GM20000 (cell line): ENCODE measurements at regions not wholly inside any gene's neighbourhood (a gene's known extent, or its start where the extent isn't known, plus 50 kb on each side); places are given as distances from the start of the nearest gene placed in this dataset.
"Not testable (repeated sequence)": the region's sequence is repeated elsewhere in the genome, so short reads cannot be mapped to it uniquely, and the experiment has no call there.

Source experiments
- DNase-seq: peaks from one replicate; pipeline ENCODE4 v3.0.0; 2012; ENCODE audit warnings: low spot score
- TF ChIP-seq, protein P1 (sequence below): IDR thresholded peaks from 2 replicates; pipeline ENCODE4 v1.5.1; 2012; ENCODE audit warnings: mild to moderate bottlenecking, control low read depth; ENCODE audit errors: extremely low read depth, missing control alignments

DNA sequence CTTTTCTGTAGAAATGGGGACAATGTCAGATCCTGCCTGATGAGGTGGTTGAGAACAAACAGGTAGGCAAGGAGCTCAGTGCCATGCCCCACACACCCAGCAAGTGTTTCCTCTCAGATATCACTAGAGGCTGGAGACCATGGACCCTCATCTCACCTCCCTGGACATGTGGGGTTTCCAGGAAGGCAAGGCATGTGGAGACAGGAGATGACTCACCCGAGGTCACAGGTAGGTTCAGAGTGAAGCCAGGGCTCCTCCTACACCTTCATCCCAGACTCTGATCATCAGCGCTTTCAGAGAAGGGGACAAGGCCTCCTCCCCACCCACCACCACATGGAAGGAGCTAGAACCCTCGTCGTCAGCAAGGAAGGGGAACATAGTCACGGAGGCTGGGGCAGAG, 69.2 kb downstream of the MATN1 start:
- DNase-seq: no peak
- TF ChIP-seq, protein P1, sequence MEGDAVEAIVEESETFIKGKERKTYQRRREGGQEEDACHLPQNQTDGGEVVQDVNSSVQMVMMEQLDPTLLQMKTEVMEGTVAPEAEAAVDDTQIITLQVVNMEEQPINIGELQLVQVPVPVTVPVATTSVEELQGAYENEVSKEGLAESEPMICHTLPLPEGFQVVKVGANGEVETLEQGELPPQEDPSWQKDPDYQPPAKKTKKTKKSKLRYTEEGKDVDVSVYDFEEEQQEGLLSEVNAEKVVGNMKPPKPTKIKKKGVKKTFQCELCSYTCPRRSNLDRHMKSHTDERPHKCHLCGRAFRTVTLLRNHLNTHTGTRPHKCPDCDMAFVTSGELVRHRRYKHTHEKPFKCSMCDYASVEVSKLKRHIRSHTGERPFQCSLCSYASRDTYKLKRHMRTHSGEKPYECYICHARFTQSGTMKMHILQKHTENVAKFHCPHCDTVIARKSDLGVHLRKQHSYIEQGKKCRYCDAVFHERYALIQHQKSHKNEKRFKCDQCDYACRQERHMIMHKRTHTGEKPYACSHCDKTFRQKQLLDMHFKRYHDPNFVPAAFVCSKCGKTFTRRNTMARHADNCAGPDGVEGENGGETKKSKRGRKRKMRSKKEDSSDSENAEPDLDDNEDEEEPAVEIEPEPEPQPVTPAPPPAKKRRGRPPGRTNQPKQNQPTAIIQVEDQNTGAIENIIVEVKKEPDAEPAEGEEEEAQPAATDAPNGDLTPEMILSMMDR: no peak

DNA sequence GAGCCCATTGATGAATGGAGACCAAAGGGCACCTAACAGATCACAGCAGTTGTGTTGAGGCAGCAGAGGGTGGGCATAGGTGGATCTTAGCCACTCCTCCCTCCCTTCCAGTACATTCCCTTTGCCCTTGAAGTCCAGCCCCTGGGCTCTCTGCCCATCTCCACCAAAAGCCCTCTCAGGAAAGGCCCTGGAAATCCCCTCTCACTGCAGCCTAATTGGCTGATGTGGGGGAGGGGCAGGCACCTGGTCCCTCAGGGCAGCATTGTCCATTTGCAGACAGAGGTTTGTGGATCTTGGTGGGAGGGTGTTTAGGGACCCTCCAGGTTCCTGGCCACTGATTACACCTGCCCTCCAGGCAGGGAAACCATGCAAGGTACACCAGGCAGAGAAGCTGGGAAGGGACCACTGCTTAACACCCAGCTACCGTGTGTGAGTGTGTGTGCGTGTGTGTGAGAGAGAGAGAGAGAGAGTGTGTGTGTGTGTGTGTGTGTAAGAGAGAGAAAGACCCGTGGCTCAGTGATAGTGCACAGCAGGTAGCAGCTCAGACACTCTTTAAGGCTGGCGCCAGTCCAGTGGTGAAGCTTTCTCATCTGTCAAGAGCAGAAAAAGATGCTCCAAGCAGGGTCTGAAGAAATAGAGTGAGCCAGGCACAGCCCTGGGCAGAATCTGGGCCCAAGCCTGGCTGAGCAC, 71.1 kb downstream of the MATN1 start:
- TF ChIP-seq, protein P1: no peak
- DNase-seq: peak; percentile 33

DNA sequence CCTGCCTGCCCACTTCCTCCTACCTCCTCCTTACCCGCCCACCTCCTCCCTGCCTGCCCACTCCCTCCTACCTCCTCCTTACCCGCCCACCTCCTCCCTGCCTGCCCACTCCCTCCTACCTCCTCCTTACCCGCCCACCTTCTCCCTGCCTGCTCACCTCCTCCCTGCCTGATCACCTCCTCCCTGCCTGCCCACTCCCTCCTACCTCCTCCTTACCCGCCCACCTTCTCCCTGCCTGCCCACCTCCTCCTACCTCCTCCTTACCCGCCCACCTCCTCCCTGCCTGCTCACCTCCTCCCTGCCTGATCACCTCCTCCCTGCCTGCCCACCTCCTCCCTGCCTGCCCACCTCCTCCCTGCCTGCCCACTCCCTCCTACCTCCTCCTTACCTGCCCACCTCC, 72.0 kb downstream of the MATN1 start:
- DNase-seq: not testable (repeated sequence)

DNA sequence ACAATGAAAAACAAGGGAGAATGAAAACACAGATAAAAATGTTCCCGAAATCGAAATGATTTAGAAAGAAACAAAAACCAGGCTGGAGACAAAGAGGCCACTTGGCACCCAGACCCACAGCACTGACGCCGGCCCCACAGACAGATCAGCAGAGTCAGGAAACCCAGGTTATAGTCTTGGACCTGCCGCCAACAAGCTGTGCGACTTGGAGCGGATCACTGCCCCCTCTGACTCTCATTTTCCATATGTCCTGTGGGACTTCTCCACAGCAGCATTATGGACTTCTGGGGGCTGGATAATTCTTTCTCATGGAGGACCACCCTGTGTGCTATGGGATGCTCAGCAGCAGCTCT, 72.4 kb downstream of the MATN1 start:
- TF ChIP-seq, protein P1: no peak
- no peak for DNase-seq

DNA sequence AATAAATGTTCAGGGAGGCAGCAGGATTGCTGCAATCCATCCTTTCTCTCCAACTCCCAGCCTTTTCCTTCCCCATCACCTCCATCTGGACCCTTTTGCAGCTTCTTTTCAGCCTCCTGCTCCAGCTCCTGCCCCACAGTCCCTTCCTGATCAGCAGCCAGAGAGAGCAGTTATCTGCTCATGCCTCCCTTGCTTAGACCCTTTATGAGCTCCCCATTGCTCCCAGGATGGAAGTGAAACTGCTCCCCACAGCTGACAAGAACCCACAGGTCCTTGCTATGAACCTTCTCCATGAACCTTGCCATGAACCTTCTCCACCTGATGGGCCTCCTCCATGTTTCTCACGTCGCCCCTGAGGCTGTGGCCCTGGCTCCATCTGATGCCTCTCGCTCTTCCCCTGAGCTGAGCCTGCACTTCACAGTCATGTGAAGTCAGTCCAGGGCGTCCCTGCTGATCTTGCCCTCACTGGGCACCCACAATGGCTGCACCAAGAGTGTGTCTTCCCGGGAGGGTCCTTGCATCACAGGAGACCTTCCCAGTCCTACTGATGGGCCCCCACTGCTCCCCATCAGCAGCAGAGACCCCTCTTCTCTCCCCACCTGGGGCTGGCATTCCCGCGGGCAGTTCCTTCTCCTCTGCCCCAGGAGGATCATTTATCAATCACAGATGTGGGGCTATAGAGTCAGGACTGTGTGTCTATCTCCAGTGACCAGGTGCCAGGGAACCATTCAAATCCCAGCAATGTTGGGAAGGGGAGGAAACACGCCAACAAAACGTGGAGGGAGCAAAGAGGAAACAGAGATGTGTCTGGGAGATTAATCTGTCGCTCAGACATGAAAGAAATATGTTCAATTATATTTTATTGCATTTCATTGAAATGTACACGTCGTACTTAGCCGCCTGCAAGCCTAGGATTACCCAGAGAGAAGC, 73.1 kb downstream of the MATN1 start:
- TF ChIP-seq, protein P1: no peak
- no peak for DNase-seq

DNA sequence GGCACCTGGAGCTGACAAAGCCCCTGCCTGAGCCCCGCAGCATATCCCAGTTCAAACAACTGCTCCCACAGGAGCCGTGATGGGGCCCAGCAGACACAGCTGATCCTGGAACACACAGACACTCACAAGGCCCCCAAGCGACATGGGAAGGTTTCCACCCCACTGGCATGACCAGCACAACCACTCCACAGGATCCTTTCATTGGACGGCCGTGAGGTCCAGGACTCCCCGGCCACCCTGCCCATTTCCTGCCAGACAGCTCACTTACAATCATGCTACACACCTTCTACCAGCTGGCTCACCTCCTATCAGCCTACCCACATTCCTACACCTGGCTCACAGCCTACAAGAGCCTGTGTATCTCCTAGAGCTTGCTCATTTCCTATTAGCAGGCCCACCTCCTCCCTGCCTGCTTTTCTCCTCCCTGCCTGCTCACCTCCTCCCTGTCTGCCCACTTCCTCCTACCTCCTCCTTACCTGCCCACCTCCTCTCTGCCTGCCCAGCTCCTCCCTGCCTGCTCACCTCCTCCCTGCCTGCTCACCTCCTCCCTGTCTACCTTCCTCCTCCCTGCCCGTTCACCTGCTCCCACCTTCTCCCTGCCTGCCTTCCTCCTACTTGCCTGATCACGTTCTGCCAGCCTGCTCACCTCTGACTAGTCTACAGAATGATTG, 73.9 kb downstream of the MATN1 start:
- DNase-seq: no peak
- TF ChIP-seq, protein P1: no peak

DNA sequence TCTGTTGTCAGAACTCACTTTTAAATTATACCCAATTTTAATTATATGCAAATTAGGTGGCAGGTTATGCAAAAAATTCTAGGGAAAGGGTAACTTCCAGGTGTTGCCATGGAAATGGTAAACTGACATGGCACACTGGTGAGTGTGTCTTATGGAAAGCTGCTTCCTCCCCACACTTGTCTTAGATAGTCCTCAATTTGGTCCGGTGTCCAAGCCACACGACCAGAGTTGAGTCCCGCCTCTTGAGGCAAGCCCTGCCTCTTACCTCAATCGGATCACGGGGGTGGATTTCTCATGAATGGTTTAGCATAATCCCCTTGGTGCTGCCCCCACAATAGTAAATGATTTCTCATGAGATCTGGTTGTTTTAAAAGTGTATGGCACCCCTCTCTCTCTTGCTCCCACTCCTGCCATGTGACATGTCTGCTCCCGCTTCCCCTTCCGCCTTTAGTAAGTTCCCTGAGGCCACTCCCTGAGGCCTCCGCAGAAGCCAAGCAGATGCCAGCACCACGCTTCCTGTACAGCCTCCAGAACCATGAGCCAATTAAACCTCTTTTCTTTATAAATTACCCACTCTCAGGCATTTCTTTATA, 74.9 kb downstream of the MATN1 start:
- no peak for DNase-seq

More for the DNA sequence above, 74.9 kb downstream of the MATN1 start:
- TF ChIP-seq, protein P1: no peak
